HG03457 (cell line): ENCODE measurements at regions not wholly inside any gene's neighbourhood (a gene's known extent, or its start where the extent isn't known, plus 50 kb on each side); places are given as distances from the start of the nearest gene placed in this dataset.

ENCODE experiments used
- ATAC-seq: cut with Tn5 transposase; IDR thresholded peaks from one replicate; pipeline ENCODE4 v1.9.1; 2021; ENCODE audit warnings: moderate number of reproducible peaks; ENCODE audit not compliant: unreplicated experiment

GRCh38 chr5:60379907-60380306 is 320.1 kb downstream of the DEPDC1B start:
- ATAC-seq, result no peak

GRCh38 chr5:60377826-60378225 is 322.1 kb downstream of the DEPDC1B start:
- ATAC-seq, result no peak

DNA sequence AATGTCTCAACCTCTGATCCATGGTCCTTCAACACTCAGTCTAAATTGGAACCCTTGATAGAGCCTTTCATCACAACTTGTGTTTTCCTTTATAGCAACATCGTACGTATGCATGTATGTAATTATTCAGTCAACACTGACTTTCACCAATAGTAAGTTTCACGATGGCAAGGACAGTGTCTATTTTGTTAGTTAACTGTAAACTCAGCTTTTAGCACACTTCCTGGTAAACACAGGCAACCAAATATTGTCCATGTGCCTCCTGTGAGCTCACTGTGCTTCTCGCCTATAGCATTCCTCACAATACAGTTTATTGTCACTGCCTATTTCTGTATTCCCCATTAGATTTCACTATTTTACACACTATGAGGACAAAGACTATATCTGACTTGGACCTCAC is 323.1 kb downstream of the DEPDC1B start:
- ATAC-seq, result no peak

DNA sequence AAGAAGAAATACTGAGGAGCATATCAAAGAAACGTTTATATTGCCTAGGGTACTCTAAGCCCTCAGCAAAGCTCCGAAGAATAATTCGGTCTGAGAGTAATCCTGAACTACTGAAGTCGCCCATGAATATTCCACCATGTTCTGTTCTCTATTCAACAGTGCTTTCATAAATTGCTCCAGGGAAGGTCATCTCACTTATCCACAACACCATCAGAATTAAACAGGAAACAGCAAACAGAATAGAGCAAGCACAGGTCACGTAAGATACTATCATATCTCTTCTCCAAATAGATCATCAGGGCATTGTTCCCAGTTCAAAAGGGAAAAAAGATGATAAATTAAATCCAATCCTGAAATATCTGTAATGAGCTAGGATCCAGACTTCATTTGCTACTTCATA is 325.6 kb downstream of the DEPDC1B start:
- ATAC-seq, result no peak

GRCh38 chr5:60372786-60373185 is 327.2 kb downstream of the DEPDC1B start:
- no peak for ATAC-seq

DNA sequence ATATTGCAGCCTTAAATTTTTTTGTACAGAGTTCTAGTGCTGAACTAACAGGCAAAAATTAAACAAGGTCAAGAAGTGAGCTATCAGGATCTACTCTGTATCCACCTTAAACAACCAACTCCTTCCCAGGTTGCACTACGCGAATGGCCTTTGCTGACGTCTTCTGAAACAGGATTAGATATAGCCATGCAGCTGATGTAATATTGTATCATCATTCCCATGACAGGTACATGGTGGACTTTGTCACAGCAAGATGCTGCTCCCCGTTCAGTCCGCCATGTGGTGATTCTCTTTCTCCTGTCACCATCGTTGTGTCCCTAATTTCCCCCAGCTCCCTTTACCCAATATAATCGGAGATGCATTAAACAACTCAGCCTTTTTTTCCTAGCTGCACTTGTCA is 328.9 kb downstream of the DEPDC1B start:
- no peak for ATAC-seq

- ATAC-seq, result no peak
Observed at GRCh38 chr5:60370508-60370907, 329.5 kb downstream of the DEPDC1B start.

- no peak for ATAC-seq
Observed at GRCh38 chr5:60369391-60369790, 330.6 kb downstream of the DEPDC1B start.

GRCh38 chr5:60368100-60368499 is 331.9 kb downstream of the DEPDC1B start:
- ATAC-seq, result no peak

DNA sequence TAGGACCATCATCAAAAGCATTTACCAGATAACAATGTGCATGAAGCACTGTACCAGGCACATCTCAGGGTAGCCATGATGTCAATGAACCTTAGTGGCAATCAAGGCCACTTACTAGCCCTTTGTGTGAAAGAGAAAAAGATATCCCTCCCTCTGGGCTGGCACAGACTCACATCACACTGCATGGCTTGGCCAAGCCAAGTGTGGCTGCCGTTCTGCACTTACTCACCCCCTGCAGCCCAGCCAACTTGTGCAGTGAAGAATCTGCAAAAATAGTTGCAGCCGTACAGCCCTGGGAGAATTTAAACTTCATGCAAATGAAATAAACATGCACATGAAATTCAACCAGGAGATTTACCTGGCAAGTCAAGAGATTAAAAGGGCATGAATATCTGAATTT is 333.5 kb downstream of the DEPDC1B start:
- ATAC-seq, result no peak

- no peak for ATAC-seq
Observed at GRCh38 chr5:60365001-60365400, 335.0 kb downstream of the DEPDC1B start.

- ATAC-seq, result no peak
Observed at GRCh38 chr5:60362158-60362557, 337.8 kb downstream of the DEPDC1B start.

GRCh38 chr5:60360355-60360754 is 339.6 kb downstream of the DEPDC1B start:
- ATAC-seq, result no peak

GRCh38 chr5:60357302-60357701 is 342.7 kb downstream of the DEPDC1B start:
- no peak for ATAC-seq

DNA sequence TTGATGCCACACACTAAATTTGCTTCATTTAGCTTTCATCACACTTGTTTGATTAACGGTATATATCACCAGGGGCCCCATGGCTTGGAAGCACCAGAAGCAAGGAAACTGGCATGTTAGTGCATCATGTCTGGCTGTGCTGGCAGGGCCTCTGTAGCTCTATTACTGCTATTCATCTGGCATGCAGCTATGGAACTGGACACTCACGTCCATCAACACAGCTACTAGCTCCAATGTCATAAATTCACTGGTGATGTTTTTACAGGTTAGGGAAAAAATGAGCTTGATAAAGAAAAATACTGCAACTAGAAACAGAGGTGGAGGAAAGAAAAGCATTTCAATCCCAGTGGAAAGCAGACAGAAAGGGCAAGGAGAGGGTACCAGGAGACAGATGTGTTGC is 343.2 kb downstream of the DEPDC1B start:
- no peak for ATAC-seq

DNA sequence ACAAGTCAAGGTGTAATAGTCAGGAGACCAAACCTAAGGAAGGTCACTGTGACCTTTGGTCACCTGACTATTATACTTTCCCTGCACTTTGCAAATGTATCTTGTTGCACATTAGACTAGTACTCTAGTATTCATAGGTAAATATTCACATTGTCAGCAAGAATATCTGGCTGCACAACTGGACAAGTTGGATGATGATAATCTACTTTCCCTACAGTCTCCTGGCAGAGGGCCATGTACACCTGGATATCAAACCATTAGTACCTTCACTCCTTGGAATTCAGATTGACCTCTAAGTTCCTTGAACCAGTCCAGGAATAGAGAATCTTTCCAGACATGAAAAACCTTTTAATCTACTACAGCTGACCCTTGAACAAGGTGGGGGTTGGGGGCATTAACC is 344.8 kb downstream of the DEPDC1B start:
- ATAC-seq, result no peak

GRCh38 chr5:60354311-60354710 is 345.7 kb downstream of the DEPDC1B start:
- ATAC-seq, result no peak

DNA sequence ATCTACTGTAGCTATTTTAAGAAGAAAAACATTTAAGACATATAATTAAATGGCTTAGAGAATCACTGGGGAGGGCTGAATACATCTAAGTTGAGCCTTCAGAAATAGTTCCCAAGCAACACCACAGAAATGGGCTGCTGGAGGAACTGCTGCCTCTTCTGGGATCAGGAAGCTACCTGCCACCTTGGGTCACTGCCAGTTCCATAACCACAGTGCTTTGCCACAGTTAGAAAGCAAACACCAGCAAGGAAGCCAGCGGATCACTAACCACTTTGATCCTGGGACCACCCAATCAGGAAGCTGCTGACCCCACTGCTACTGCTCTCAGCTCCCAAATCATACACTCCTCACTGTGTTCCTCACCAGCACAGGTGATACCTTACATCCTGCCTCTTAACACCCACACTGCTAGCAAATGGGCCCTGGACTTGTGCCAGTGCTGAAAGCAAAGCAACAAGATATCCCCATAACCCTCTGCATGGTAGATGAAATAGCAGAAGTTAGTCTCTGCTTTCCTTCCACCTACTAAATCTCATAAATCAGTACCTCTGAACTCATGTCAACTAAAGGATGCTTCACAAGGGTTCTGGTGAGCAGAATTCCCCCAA is 346.9 kb downstream of the DEPDC1B start:
- ATAC-seq, result no peak

GRCh38 chr5:60350794-60351193 is 349.2 kb downstream of the DEPDC1B start:
- ATAC-seq, result no peak

DNA sequence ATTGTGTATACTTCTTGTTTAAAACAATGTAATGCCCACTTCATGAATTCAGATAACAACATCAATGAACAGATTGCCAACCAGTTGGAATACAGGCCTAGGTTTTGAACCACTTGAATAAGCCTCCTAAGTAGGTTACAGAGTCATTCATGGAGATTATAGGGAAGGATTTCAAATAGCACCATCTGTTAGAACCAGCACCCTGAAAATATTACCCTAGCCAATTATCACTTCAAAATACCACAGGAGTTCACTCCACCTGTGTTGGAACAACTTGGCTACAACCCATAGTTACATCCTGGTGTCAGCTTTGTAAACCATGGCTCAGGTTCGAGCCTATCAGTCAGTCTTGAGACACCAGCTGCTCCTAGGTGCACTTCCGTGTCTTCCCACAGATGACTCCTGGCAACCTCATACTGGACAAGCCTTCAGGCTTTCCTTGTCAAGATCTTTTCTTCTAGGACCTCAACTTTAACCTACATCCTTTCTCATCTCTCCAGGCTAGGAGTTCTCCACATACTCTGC is 350.0 kb downstream of the DEPDC1B start:
- ATAC-seq, result no peak

GRCh38 chr5:60346393-60346792 is 353.6 kb downstream of the DEPDC1B start:
- ATAC-seq, result no peak

DNA sequence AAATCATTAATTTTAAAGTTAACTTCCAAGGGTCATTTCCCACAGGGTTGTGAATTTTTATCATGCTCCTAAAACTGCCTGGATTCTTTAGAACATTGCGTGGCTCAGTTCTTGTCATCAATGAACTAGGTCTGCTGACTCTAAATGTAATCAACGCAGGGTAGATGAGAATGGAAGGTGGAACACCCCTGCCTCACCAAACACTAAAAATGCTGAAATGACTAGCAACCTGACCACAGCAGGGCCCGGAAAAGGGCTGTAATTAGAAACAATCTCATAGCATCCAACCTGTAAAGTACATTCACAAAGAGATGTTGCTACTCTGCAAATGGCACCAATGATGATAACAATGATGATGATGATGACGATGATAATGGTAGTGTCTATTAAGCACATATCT is 356.9 kb downstream of the DEPDC1B start:
- no peak for ATAC-seq

DNA sequence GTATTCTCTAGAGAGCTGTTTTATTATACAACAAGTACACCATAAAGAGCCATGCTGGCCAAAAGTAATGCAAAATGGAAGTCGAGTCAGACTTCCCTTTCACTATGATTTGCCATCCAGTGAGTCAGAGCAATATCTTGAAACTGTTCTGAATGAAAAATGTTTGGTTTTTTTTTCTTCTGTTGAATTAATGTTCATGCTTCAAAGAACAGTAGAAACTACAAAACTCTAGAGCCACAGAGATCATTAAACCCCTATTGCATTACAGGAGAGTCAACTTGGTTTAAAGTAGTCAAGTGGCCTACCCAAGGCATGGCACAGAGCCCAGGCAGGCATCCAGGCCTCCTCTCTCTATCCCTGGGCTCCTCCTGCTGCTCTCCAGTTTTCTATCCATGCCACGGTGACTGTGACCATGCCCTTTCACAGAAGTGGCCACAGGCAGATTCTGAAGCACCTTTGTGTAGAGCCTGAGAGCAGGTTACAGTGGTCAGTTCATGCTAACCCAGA is 358.9 kb downstream of the DEPDC1B start:
- no peak for ATAC-seq
